ENCODE measurements at regions not wholly inside any gene's neighbourhood (a gene's known extent, or its start where the extent isn't known, plus 50 kb on each side); places are given as distances from the start of the nearest gene placed in this dataset.
"Not testable (repeated sequence)": the region's sequence is repeated elsewhere in the genome, so short reads cannot be mapped to it uniquely, and the experiment has no call there.

GRCh38 chr5:92544036-92544435 lies 1037.0 kb downstream of the NR2F1-AS1 start:
- Histone ChIP-seq H3K27ac (ENCODE audit: low read depth in 1 of 2, low read length in 1 of 2) (no peak overlapping the region), H3K36me3 (ENCODE audit: control insufficient read depth in 2 of 2, insufficient read depth in 2 of 2, low read length in 1 of 2) (no peaks in the 10 kb centered on the region), H3K9me3 (ENCODE audit: control insufficient read depth in 2 of 2, insufficient read depth in 1 of 2, low read length in 1 of 2) (no peaks in the 10 kb centered on the region), H3K4me1 (ENCODE audit: control insufficient read depth in 2 of 2, insufficient read depth in 2 of 2, low read length in 2 of 2) (no peaks in the 10 kb centered on the region), H3K4me3 (ENCODE audit: low read length in 2 of 2) (no peak overlapping the region), H3K27me3 (ENCODE audit: control insufficient read depth in 2 of 2, insufficient read depth in 1 of 2, low read length in 1 of 2) (no peaks in the 10 kb centered on the region)
- WGBS: 89% methylated on average over 3 of the region's 3 CpGs
- no peak for DNase-seq (ENCODE audit: low read depth in 6 of 9, low spot score in 9 of 9)

- DNase-seq (ENCODE audit: low read depth in 6 of 9, low spot score in 9 of 9): no peak
- no peaks in the 10 kb centered on the region for H3K36me3 ChIP-seq (ENCODE audit: control insufficient read depth in 2 of 2, insufficient read depth in 2 of 2, low read length in 1 of 2)
- no peak overlapping the region for H3K4me3 ChIP-seq (ENCODE audit: low read length in 2 of 2)
- H3K9me3 ChIP-seq (ENCODE audit: control insufficient read depth in 2 of 2, insufficient read depth in 1 of 2, low read length in 1 of 2): no peaks in the 10 kb centered on the region
- H3K4me1 ChIP-seq (ENCODE audit: control insufficient read depth in 2 of 2, insufficient read depth in 2 of 2, low read length in 2 of 2): no peaks in the 10 kb centered on the region
- no peak overlapping the region for H3K27ac ChIP-seq (ENCODE audit: low read depth in 1 of 2, low read length in 1 of 2)
- no peaks in the 10 kb centered on the region for H3K27me3 ChIP-seq (ENCODE audit: control insufficient read depth in 2 of 2, insufficient read depth in 1 of 2, low read length in 1 of 2)
Observed at GRCh38 chr5:92543201-92543600, 1037.8 kb downstream of the NR2F1-AS1 start.

GRCh38 chr5:92542017-92542416 lies 1039.0 kb downstream of the NR2F1-AS1 start:
- not testable (repeated sequence) for DNase-seq (ENCODE audit: low read depth in 6 of 9, low spot score in 9 of 9); H3K27ac ChIP-seq (ENCODE audit: low read depth in 1 of 2, low read length in 1 of 2); H3K9me3 ChIP-seq (ENCODE audit: control insufficient read depth in 2 of 2, insufficient read depth in 1 of 2, low read length in 1 of 2); H3K36me3 ChIP-seq (ENCODE audit: control insufficient read depth in 2 of 2, insufficient read depth in 2 of 2, low read length in 1 of 2); H3K27me3 ChIP-seq (ENCODE audit: control insufficient read depth in 2 of 2, insufficient read depth in 1 of 2, low read length in 1 of 2); H3K4me1 ChIP-seq (ENCODE audit: control insufficient read depth in 2 of 2, insufficient read depth in 2 of 2, low read length in 2 of 2); H3K4me3 ChIP-seq (ENCODE audit: low read length in 2 of 2)
- 90% methylated on average over 1 of the region's 1 CpG for WGBS

GRCh38 chr5:92527311-92528078 lies 1053.5 kb downstream of the NR2F1-AS1 start:
- 83% methylated on average over 4 of the region's 4 CpGs for WGBS
- Histone ChIP-seq H3K9me3 (ENCODE audit: control insufficient read depth in 2 of 2, insufficient read depth in 1 of 2, low read length in 1 of 2) (no peaks in the 10 kb centered on the region), H3K27ac (ENCODE audit: low read depth in 1 of 2, low read length in 1 of 2) (no peak overlapping the region), H3K4me3 (ENCODE audit: low read length in 2 of 2) (no peak overlapping the region), H3K4me1 (ENCODE audit: control insufficient read depth in 2 of 2, insufficient read depth in 2 of 2, low read length in 2 of 2) (no peaks in the 10 kb centered on the region), H3K36me3 (ENCODE audit: control insufficient read depth in 2 of 2, insufficient read depth in 2 of 2, low read length in 1 of 2) (no peaks in the 10 kb centered on the region), H3K27me3 (ENCODE audit: control insufficient read depth in 2 of 2, insufficient read depth in 1 of 2, low read length in 1 of 2) (no peaks in the 10 kb centered on the region)
- no peak for DNase-seq (ENCODE audit: low read depth in 6 of 9, low spot score in 9 of 9)

- Histone ChIP-seq H3K9me3 (ENCODE audit: control insufficient read depth in 2 of 2, insufficient read depth in 1 of 2, low read length in 1 of 2) (no peaks in the 10 kb centered on the region), H3K4me1 (ENCODE audit: control insufficient read depth in 2 of 2, insufficient read depth in 2 of 2, low read length in 2 of 2) (no peaks in the 10 kb centered on the region), H3K36me3 (ENCODE audit: control insufficient read depth in 2 of 2, insufficient read depth in 2 of 2, low read length in 1 of 2) (no peaks in the 10 kb centered on the region), H3K27ac (ENCODE audit: low read depth in 1 of 2, low read length in 1 of 2) (no peak overlapping the region), H3K27me3 (ENCODE audit: control insufficient read depth in 2 of 2, insufficient read depth in 1 of 2, low read length in 1 of 2) (no peaks in the 10 kb centered on the region), H3K4me3 (ENCODE audit: low read length in 2 of 2) (no peak overlapping the region)
- DNase-seq (ENCODE audit: low read depth in 6 of 9, low spot score in 9 of 9): no peak
- 95% methylated on average over 2 of the region's 2 CpGs for WGBS
Observed at GRCh38 chr5:92525131-92525530, 1055.9 kb downstream of the NR2F1-AS1 start.

GRCh38 chr5:92519811-92520632 lies 1061.0 kb downstream of the NR2F1-AS1 start:
- no peak for DNase-seq (ENCODE audit: low read depth in 6 of 9, low spot score in 9 of 9)
- H3K36me3 ChIP-seq (ENCODE audit: control insufficient read depth in 2 of 2, insufficient read depth in 2 of 2, low read length in 1 of 2): no peaks in the 10 kb centered on the region
- no peaks in the 10 kb centered on the region for H3K9me3 ChIP-seq (ENCODE audit: control insufficient read depth in 2 of 2, insufficient read depth in 1 of 2, low read length in 1 of 2)
- H3K4me1 ChIP-seq (ENCODE audit: control insufficient read depth in 2 of 2, insufficient read depth in 2 of 2, low read length in 2 of 2): no peaks in the 10 kb centered on the region
- no peaks in the 10 kb centered on the region for H3K27me3 ChIP-seq (ENCODE audit: control insufficient read depth in 2 of 2, insufficient read depth in 1 of 2, low read length in 1 of 2)
- H3K4me3 ChIP-seq (ENCODE audit: low read length in 2 of 2): no peak overlapping the region
- H3K27ac ChIP-seq (ENCODE audit: low read depth in 1 of 2, low read length in 1 of 2): no peak overlapping the region
- WGBS: 93% methylated on average over 3 of the region's 3 CpGs

- no peaks in the 10 kb centered on the region for H3K27me3 ChIP-seq (ENCODE audit: control insufficient read depth in 2 of 2, insufficient read depth in 1 of 2, low read length in 1 of 2)
- DNase-seq (ENCODE audit: low read depth in 6 of 9, low spot score in 9 of 9): no peak
- H3K27ac ChIP-seq (ENCODE audit: low read depth in 1 of 2, low read length in 1 of 2): no peak overlapping the region
- H3K36me3 ChIP-seq (ENCODE audit: control insufficient read depth in 2 of 2, insufficient read depth in 2 of 2, low read length in 1 of 2): no peaks in the 10 kb centered on the region
- H3K9me3 ChIP-seq (ENCODE audit: control insufficient read depth in 2 of 2, insufficient read depth in 1 of 2, low read length in 1 of 2): no peaks in the 10 kb centered on the region
- no peak overlapping the region for H3K4me3 ChIP-seq (ENCODE audit: low read length in 2 of 2)
- 54% methylated on average over 4 of the region's 4 CpGs for WGBS
- no peaks in the 10 kb centered on the region for H3K4me1 ChIP-seq (ENCODE audit: control insufficient read depth in 2 of 2, insufficient read depth in 2 of 2, low read length in 2 of 2)
Observed at GRCh38 chr5:92518318-92518904, 1062.6 kb downstream of the NR2F1-AS1 start.

GRCh38 chr5:92514896-92515295 lies 1066.1 kb downstream of the NR2F1-AS1 start:
- no peak overlapping the region for H3K27ac ChIP-seq (ENCODE audit: low read depth in 1 of 2, low read length in 1 of 2)
- H3K9me3 ChIP-seq (ENCODE audit: control insufficient read depth in 2 of 2, insufficient read depth in 1 of 2, low read length in 1 of 2): peaks cover 0 to 3% of the 10 kb centered on the region in 2 donors
- no peak for DNase-seq (ENCODE audit: low read depth in 6 of 9, low spot score in 9 of 9)
- no peak overlapping the region for H3K4me3 ChIP-seq (ENCODE audit: low read length in 2 of 2)
- H3K27me3 ChIP-seq (ENCODE audit: control insufficient read depth in 2 of 2, insufficient read depth in 1 of 2, low read length in 1 of 2): no peaks in the 10 kb centered on the region
- H3K36me3 ChIP-seq (ENCODE audit: control insufficient read depth in 2 of 2, insufficient read depth in 2 of 2, low read length in 1 of 2): no peaks in the 10 kb centered on the region
- no peaks in the 10 kb centered on the region for H3K4me1 ChIP-seq (ENCODE audit: control insufficient read depth in 2 of 2, insufficient read depth in 2 of 2, low read length in 2 of 2)

- Histone ChIP-seq H3K4me1 (ENCODE audit: control insufficient read depth in 2 of 2, insufficient read depth in 2 of 2, low read length in 2 of 2) (no peaks in the 10 kb centered on the region), H3K36me3 (ENCODE audit: control insufficient read depth in 2 of 2, insufficient read depth in 2 of 2, low read length in 1 of 2) (no peaks in the 10 kb centered on the region), H3K27ac (ENCODE audit: low read depth in 1 of 2, low read length in 1 of 2) (no peak overlapping the region), H3K27me3 (ENCODE audit: control insufficient read depth in 2 of 2, insufficient read depth in 1 of 2, low read length in 1 of 2) (no peaks in the 10 kb centered on the region), H3K4me3 (ENCODE audit: low read length in 2 of 2) (no peak overlapping the region), H3K9me3 (ENCODE audit: control insufficient read depth in 2 of 2, insufficient read depth in 1 of 2, low read length in 1 of 2) (peaks cover 0 to 8% of the 10 kb centered on the region in 2 donors)
- DNase-seq (ENCODE audit: low read depth in 6 of 9, low spot score in 9 of 9): no peak
- whole genome bisulfite sequencing: 71% methylated on average over 1 of the region's 1 CpG
Observed at GRCh38 chr5:92513067-92513466, 1068.0 kb downstream of the NR2F1-AS1 start.
